GM21723 (cell line): ENCODE measurements at regions not wholly inside any gene's neighbourhood (a gene's known extent, or its start where the extent isn't known, plus 50 kb on each side); places are given as distances from the start of the nearest gene placed in this dataset.

Experiments used
- ATAC-seq: cut with Tn5 transposase; IDR thresholded peaks from one replicate; pipeline ENCODE4 v1.9.1; 2021; ENCODE audit warnings: mild to moderate bottlenecking, moderate library complexity; ENCODE audit not compliant: unreplicated experiment

- no peak for ATAC-seq
Observed at GRCh38 chr16:48904333-48904732, 294.4 kb upstream of the N4BP1 start.

DNA sequence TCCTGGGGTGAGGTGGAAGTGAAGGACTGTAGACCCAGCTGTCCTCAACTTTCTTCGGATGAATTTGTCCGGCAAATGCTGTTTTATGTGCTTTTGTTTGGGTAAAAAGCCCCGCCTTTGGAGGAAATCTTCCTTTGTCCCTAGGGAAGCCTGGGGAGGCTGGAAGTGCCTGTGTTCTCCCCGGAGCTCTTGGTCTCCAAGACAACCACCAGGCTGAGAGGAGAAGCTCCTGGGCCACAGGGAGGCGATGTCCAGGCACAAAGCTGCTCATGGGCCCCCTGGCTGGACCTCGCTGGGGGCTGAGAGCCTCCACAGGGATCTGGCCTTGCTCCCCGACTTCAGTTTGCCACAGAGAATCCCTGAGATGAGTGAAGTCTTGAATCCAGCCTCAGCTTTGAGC lies 293.1 kb upstream of the N4BP1 start:
- ATAC-seq = no peak

GRCh38 chr16:48901712-48902374 lies 291.9 kb upstream of the N4BP1 start:
- no peak for ATAC-seq

- ATAC-seq = no peak
Observed at GRCh38 chr16:48899500-48899899, 289.5 kb upstream of the N4BP1 start.

DNA sequence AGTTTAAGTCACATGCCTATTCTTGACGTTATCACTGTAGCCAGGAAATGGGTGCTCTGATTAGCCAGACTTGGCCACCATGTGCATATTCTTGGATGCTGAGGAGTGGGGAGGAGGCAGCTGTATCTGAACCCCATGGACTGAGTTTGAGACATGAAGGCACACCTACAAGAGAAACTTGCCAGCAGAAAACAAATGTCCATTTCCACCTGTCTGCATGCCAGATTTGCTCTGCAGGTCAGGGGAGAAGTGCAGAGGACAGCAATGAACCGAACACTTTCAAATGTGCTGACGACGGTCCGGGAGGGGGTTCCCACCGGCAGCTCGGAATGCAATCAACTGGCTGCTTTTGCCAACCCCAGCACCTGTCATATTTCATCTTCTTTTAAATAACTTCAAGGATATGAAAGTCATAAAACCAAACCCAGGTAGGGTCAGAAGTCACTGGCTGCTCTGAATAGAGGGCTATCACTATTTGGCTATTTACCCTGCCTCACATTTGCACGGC lies 287.8 kb upstream of the N4BP1 start:
- no peak for ATAC-seq

DNA sequence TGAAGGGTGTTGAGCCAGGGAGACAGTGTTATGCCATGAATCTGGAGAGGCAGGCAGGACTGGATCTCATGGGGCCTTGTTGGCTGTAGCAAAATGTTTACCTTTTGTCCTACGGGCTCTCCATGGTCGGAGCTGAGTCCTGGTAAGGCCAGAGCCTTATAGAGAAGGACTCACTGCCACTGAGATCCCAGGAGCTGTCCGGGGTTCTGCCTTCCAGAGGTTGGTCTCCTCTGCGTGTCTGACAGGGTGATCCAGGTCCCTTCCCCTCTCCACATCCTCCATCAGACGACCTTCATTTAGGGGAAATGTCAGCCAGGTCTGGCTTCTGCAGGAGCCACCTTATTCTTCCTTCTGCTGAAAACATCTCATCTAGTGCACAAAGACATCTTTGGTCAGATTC lies 285.2 kb upstream of the N4BP1 start:
- ATAC-seq = no peak

DNA sequence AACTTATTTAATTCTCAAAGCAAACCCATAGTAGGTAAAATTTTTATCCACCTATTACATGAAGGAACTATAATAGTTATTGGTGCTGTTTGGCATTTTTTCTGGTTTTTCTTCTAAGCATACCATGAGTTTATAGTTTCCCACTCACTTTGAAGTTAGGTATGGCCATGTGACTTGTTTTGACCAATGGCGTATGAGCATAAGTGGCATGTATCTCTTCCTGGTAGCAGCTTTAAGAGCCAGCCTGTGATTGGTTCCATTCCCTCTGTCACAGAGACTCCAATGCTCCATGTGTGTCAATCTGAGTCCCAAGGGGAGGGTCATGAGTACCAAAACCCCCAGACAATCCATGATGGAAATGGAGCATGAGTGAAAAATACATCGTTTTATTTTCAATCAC lies 282.9 kb upstream of the N4BP1 start:
- ATAC-seq = no peak

DNA sequence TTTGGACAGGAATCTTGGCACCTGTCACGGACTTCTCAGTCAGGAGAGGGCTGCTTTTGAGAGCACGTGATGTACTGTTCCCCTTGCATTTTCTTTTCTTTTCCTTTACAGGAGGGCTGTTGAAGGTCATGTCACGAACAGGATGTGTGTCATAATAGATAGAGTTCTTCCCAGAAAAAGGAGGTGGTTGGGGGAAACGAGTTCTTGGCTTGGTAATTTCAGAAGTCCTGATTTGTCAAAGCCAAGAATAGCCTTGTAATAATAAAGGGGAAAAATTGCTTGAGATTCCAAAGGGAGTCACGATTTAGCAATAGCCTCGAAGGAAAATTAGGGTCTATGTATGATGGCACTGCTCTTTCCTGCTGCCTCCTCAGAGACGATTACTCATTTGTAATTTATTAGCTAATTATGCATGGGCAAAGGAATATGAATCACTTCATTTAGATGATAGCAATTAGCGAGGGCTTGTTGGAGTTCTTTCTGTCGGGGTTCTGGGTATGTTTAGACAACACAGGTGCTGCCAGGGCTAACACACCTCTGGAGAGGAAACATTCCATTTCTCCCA lies 277.7 kb upstream of the N4BP1 start:
- no peak for ATAC-seq

DNA sequence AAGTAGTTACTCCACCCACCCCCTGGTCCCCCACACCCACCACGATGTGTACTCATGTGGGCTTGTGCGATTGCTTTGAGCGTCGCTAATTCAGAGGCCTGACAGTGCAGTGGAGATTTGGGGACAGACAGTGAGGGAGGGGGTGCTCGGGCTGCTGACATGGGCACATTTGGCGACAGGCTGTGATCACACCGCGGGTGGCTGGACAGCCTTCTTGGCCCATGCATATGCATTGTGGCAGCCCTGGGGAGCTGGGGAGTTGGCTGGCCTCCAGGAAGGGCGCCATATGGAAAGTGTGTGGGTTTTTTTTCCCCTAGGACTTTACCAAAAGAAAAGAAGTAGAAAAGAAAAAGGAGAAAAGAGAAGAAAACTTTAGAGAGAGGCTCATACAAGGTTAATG lies 275.5 kb upstream of the N4BP1 start:
- no peak for ATAC-seq

GRCh38 chr16:48881272-48881671 lies 271.3 kb upstream of the N4BP1 start:
- no peak for ATAC-seq

DNA sequence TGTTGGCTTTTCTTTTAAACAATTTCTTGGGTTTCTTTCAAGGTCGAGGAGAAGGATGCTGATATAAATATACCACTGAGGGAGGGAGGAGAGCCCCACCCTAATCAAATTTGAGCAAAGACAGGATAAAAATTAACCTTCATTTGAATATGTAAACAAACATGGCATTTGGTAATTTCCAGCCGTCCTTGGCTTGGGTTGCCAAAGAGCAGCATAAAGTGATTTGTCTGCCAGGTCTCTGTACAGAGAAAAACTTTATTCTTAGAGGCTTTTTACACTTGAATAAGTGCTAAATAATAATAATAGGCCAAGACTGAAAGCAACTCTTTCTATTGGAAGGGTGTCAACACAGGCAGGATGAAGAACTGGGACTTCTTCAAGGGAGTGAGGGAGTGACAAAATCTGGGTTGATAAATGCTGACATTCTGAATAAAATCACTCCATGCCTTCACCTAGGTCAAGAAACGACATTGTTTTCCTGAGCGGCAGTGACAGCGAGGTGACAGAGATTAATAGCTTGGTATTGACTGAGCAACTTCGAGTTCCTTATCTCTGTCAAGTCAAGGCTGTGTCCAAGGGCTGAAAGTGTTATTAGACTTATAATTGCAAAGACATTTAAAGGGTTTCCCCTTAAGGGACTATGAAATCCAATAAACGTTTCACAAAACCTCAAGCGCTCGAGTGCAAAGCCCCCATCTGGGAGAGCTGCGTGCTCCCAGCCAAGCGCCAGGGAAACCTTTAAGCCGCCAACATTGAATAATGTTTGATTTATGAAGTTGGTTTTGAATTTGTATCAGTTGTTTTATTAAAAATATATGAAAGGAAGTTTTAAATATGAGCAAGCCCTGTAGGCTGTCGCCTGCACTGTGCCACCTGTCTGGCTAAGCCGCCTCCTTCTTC lies 269.5 kb upstream of the N4BP1 start:
- no peak for ATAC-seq

DNA sequence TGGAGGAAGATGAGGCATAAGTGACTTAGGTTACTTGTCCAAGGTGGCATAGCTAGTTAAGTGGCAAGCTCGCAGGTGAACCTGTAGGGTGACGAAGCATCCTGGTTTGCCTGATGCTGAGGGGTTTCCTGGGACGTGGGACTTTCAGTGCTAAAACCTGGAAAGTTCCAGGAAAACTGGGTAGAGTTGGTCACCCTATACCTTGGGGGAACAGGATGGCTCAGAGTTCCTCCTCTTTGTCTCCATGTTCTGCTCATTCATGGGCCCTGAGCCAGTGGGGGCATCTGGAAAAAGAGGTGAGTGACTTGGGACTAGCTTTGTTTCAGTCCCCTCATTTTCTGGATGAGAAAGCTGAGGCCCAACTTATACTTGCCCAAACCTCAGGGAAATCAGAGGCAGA lies 268.0 kb upstream of the N4BP1 start:
- no peak for ATAC-seq

DNA sequence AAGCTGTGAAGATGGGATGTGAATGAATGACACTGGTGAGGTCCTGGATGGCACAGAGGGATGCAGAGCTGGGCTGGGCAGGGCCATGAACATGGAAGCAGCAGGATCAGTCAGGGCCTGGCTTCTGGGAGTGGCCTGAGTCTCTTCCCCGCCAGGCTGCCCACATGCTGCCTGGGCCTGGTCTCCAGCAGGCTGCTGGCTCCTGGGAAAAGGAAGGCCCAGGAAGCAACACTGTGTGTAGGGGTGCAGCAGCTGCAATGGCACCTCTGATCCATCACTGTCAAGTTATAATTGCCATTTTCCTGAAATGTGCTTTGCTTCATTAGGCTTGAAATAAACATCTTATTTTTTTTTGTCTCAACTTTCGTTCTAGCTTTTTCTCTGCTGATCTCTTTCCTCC lies 260.2 kb upstream of the N4BP1 start:
- no peak for ATAC-seq

DNA sequence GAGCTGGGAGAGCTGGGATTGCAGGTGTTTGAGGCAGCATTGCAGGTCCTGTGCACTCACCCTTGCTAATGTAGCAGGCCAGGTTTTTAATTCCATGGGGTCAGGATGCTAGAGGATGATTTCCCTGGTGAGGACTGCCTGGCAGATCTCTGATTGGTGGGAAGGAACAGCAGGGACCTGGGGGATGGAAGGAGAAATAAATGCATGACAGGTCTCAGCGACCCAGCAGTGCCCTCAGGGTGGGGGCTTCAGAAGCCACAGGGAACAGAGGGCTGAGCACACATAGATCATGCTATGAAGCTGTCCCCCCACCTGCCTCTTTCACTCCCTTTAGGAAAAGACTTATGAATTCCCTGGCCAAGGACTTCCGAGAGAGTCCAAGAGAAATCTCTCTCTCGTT lies 255.5 kb upstream of the N4BP1 start:
- no peak for ATAC-seq

GRCh38 chr16:48864055-48864454 lies 254.1 kb upstream of the N4BP1 start:
- ATAC-seq = no peak

GRCh38 chr16:48862087-48862532 lies 252.1 kb upstream of the N4BP1 start:
- ATAC-seq = no peak

DNA sequence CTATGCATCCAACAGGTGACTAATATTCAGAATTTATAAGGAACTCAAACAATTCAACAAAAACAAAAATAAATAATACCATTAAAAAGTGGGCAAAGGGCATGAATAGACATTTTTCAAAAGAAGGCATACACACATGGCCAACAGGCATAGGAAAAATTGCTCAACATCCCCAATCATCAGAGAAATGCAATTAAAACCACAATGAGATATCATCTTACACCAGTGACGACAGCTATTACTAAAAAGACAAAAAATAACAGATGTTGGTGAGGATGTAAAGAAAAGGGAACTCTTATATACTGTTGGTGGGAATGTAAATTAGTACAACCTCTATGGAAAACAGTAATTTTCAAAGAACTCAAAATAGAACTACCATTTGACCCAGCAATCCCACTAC lies 250.4 kb upstream of the N4BP1 start:
- no peak for ATAC-seq

GRCh38 chr16:48852951-48853350 lies 243.0 kb upstream of the N4BP1 start:
- no peak for ATAC-seq

GRCh38 chr16:48852458-48852857 lies 242.5 kb upstream of the N4BP1 start:
- no peak for ATAC-seq

DNA sequence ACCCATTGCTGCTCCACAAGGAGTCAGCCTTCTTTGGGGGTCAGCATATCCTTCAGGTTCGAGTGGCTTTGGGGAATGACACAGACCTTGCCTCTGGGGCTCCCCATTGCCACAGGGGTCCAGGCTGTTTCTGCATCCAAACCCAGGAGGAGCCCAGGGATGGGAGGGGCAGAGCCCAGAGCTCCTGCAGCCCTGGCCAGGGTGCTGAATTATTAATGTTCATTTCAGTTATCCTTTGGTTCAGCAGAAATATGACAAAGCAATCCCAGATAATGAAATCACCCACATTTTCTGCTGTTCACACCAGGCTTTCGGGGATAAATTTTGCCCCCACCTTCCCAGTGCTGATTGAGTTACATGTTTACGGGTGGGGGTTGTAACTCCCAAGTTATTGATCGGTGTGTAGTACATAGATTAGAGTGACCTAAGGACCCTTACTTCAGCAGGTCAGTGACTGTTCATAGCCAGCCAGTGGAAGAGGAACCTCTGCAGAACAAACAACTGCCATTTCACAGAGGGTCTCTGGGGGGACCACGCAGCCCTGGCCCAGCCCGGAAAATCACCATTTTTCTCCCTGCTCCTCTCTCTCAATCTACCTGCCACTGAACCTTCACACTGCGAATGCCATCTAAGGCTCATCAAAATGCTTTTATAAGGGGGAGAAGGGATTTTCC lies 240.3 kb upstream of the N4BP1 start:
- no peak for ATAC-seq

DNA sequence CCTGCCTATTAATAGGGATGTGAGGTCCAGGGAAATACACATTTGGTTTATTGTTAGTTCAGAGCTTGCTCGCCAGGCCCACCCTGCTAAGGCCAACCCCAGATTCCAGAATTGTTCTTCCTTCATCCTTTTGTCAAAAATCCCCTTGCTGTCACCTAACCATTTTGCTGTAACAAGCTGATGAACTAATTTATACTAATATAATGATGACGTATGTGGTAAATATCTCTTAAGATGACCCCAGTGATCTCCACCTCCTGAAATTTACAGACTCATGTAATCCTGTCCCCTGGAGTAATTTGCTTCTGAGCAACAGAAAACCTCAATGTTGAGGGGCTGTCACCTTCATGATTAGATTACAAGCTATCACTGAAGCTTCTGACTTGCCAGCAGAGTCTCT lies 236.3 kb upstream of the N4BP1 start:
- no peak for ATAC-seq
